ENCODE measurements at regions not wholly inside any gene's neighbourhood (a gene's known extent, or its start where the extent isn't known, plus 50 kb on each side); places are given as distances from the start of the nearest gene placed in this dataset.
A peak's percentile ranks its signal among the peaks of the same experiment; 100 is the strongest.

DNA sequence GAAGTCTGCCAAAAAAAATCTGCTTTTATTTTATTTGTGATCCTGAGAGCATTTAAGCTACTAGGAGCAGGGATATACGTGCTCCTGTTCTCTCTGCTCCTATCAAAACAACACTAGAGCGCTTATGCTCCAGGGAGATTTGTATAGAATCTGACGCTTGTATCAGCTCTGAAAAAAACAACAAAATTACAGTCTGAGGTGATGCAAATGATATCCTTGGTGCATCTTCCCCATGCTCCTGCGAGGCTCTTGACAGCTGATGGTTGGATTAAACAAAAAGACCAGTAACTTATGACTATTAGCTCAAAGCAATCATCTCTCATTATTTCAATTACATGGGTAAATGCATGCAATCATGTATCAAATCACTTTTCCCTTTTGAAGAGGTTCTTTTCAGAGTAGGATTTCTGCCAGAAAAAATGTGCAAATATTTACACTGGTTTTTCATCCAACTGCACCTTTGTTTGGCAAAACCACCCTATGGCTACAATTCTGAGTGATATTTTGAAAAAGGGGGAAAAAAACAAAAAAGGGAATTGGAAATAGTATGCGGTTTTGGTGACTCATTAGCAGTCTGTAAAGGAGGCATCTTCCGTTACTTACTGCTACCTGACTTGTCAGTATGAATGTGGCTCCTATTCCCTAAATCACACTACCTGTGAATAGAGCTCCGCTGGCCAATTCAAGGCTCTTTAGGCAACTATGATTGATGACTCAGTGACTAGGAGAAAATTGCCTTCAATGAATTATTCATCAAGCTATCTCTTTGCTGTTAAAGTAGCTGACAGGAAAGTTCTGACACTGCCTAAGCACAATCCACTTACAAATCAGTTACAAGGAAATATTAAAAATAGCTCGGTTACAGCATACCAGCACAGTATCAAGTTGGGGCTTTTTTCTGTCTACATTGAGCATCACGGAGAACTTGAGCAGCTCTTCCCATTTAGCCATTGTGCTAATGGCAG is 450.0 kb downstream of the FOXG1 start:
- DNase-seq (ENCODE audit: low read depth in 2 of 2): peak in 1 of 2 donors; percentile 42

DNA sequence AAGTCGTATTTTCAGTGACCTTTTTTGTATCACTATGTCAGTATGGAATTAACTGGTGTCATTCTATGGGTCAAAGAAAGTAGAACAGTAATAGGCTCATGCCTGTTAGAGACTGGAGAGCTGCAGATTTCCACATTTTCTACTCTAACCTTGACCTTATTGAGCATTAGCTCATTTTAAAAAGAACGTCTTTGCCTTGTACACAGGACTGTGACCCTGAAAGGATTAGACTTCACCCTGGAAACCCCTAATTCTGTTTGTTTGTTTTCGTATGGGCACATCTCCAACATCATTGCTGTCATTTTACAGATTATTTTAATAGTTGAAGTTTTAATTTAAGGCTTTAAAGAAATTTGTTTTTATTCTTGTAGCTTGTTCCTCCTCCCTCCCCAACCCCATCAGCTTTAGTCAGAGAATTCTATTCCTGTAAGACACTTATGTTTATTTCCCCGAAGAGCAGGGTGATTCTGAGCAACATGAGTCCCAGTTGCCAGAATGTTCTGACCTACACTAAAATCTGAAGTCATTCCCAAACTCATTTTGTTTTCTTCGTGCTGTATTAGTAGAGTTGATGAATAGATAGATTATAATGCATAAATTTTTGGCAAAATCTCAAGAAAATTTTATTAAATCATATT is 451.3 kb downstream of the FOXG1 start:
- DNase-seq (ENCODE audit: low read depth in 2 of 2): no peak

DNA sequence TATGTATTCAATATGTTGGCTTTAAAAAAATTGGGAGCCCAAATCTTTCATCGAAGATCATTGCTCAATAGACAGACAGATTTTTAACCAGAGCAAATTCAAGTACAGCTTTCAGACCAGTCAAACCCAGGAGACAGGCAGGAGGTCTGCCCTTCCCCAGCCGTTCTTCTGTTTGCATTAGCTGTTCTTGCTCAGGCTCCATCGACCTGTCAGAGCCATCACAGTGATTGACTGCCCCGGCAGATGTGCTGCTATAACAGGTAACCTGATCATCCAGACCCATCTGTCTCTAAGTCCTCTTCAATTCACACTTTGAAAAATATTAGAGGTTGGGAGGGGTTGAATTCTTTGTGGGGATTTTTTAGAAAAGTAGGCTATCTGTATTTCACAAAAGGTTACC is 453.5 kb downstream of the FOXG1 start:
- no peak for DNase-seq (ENCODE audit: low read depth in 2 of 2)

DNA sequence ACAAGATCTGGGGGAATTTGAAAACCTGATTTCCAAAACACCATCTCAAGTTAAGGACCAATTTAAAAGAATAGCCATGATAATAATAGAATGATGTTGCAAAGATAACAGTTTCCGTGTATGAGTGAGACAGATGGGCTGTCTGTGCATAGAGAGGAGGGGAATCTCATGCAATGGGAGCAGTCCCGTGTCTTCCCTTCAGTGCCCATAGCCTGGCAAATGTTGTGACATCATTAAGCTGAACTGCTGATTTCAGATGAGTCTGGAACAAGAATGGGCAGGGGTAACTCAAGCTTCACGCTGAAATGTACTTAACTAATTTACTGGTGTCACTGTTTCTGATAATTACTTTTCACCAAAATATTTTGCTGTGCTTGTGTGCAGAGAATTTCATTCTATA is 454.0 kb downstream of the FOXG1 start:
- DNase-seq (ENCODE audit: low read depth in 2 of 2): no peak

DNA sequence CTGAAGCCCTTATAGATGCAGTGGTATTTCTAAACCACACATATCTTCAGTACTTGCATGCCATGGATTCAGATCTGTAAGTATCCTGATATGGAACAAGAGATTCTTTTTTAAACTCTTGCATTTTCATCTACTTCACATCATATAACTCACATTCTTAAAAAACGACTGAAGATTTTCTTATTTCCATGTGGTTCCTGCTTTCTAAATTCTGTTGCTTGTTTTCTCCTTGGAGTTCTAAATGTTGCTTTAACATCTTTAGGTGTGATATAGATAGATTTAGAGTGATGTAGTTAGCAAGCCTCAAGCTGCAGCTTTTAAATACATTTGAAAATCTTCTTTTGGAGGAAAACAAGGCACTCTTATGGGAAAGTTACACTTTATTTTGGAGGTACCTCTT is 455.4 kb downstream of the FOXG1 start:
- no peak for DNase-seq (ENCODE audit: low read depth in 2 of 2)

DNA sequence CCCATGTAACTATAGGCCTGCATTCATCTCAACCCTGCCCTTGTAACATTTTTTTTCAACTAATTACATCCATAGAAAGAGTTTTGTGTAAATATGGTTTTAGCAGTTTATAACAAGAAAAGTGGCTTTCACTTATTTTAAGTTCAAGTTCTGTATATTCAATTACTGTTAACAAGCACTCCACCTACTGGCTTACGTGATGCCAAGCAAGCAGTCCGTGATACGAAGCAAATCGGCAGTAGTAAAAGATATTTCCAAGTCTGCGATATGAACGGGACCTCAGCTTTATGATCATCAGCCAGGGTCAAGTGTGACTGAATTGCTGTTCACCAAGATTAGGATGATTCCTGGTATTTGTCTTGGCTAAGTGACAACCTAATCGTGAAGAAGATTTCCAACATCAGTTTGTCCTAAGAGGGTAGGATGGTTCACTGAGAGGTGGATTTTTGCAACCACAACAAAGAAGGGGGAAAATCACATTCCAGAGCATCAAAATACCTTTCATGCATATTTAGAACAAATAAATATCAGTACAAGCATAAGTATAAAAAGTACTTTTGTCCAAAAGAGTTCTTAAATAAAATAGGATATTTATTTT is 456.2 kb downstream of the FOXG1 start:
- DNase-seq (ENCODE audit: low read depth in 2 of 2): peak; percentile 67 to 78

DNA sequence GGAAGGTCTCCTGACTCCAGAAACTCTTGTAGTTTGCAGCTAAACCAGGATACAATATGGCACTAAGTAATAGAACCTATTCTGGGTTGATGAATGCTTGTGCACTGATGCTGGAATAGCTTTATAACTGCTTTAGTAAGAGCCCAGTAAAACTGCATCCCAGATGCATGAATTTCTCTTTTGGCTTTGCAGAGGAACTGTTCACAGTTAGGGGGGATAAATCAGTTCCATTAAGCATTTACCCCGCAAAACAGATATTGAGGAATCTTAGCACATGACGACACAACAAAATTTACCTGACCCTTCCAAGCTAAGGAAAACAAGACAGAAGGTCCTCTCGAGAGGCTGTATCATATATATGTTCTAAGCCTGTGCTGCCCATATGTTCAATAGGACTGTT is 457.4 kb downstream of the FOXG1 start:
- DNase-seq (ENCODE audit: low read depth in 2 of 2): no peak

DNA sequence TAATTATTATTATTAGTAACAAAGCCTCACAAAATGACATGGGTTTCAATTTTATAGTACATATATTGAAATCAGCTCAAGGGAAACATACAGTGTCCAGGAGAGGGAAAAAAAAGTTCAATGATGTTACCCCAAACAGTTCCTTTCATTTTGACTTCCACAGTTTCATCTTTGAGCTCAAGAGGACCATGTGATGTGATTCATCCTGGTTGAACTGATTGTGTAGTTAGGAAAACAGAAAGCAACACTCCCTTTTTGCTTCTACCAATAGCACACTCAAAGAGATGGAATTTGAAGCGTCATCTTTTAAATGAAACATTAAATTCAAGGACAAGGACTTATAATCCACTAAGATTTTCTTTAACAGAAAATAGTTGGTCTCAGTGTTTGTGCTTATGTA is 461.0 kb downstream of the FOXG1 start:
- DNase-seq (ENCODE audit: low read depth in 2 of 2): peak in 1 of 2 donors; percentile 42

DNA sequence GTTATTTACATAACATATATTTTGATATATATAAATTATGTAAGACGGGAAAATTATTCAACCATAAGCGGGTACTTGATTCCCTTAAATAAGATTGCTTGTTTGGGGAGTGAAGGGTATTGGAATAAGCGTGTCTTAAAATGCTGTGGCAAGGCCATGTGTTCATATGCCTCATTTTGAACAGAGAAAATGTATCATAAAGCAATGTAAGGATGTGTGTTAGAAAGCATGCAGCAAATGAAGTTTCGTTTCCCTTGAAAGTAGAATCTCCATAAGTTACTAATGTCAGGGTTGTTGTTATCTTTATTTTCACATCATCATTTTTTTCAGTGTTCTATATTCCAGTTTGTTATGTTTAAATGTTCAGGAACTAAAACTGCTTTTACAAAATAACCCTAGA is 465.6 kb downstream of the FOXG1 start:
- DNase-seq (ENCODE audit: low read depth in 2 of 2): no peak

DNA sequence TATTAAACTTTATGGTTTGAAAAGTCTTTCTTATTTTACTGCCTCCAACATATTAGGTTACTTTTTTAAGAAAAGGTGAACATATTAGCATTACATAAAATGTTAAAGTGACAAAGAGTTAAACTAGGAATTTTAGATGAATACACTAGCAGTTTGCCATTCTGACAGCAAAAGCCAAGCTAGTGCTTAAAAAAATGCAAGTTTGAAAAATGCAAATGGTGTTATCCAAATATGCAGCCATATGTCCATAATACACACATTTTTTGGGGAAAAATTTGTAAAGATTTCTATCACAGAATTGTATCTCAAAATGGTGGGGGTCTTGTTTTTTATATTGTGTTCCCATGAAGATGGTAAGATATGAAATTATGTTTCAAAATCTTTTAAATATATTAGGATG is 466.1 kb downstream of the FOXG1 start:
- DNase-seq (ENCODE audit: low read depth in 2 of 2): no peak

DNA sequence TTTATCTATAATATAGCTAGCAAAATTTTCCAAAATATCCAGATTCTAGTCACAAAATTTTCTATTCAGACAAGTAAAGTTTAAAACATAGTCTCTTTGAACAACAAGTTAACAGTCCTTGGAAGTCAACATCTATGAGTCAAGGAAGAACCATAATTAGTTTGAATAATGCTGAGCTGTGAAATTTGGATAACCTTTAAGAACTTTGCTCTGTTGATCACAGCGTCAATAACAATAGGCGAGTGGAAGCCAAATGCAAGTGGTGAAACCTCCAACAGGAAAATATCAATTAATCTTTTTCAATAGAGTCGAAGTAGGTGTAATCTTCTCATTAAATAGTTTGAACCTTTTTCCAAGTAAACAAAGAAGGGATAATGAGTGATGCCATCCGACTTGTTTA is 466.6 kb downstream of the FOXG1 start:
- DNase-seq (ENCODE audit: low read depth in 2 of 2): peak; percentile 8 to 50

DNA sequence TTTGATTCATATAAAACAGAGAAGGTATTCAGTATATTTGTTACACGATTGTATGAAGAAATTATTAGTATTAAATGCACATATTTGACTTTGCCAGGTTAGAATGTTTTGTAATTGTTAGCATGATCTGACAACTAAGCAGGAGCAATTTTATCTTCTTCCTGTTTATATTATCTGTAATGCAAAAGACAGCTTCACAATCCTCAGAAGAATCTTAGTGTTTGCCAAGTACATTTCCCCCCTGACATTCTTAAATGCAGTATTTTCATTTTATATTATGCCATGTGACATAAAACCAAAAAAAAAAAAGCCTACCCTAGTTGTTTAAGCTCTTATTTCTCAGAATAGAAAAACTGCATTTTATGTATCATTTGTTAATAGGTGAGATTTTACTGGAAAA is 469.4 kb downstream of the FOXG1 start:
- DNase-seq (ENCODE audit: low read depth in 2 of 2): peak in 1 of 2 donors; percentile 76

DNA sequence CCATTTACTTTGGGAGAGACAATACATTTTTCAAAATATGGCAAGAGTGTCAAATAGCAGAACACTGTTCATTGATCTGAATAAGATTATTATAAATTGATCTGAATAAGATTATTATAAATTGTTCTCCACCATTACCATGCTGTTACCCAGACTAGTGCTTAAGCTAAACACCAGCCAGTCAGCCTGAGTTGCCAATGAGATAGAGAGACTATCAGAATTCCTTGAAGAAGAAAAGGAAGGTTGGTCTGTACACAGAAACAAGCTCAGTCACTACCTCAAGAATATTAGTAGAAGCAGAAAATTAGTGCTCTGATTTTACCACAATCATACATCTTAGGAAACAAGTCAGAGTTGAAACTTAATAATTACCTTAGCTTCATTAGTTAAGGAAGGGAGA is 469.8 kb downstream of the FOXG1 start:
- DNase-seq (ENCODE audit: low read depth in 2 of 2): peak in 1 of 2 donors; percentile 29

DNA sequence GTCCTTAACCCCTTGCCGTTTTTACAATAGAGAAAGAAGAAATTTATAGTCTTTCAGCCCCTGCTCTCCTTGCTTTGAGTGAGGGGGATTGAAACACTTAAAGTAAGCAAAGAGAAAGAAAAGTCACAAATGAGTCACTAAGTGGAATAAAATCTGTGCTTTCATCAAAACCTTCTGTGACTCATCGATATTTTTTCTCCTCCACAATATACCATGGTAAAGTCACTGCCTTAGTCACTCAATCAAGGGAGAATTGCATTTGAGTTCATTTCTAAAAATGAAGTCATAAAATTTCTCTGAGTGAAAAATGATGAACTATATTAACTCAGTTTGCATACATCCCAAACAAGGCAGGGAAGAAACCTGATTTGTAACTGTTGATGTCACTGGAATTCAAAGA is 470.3 kb downstream of the FOXG1 start:
- peak; percentile 33 to 93 for DNase-seq (ENCODE audit: low read depth in 2 of 2)

DNA sequence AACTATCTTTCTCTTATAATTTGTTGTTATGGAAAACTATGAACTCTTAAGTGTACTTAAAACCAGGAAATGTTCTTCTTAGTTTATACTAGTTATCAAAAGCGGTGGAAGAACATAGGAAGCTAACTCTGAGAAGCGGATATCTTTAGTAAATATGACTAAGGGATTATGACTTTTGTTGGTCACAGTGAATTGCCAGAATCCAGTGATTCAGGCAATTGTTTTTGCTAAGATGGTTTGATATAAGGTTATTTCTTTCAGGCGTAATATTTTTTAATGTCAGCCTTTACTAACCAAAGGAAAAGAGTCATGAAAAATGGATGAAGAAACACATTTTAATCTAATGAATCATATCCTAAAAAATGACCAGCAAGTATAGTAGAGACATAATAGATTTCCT is 473.5 kb downstream of the FOXG1 start:
- peak; percentile 45 to 96 for DNase-seq (ENCODE audit: low read depth in 2 of 2)

DNA sequence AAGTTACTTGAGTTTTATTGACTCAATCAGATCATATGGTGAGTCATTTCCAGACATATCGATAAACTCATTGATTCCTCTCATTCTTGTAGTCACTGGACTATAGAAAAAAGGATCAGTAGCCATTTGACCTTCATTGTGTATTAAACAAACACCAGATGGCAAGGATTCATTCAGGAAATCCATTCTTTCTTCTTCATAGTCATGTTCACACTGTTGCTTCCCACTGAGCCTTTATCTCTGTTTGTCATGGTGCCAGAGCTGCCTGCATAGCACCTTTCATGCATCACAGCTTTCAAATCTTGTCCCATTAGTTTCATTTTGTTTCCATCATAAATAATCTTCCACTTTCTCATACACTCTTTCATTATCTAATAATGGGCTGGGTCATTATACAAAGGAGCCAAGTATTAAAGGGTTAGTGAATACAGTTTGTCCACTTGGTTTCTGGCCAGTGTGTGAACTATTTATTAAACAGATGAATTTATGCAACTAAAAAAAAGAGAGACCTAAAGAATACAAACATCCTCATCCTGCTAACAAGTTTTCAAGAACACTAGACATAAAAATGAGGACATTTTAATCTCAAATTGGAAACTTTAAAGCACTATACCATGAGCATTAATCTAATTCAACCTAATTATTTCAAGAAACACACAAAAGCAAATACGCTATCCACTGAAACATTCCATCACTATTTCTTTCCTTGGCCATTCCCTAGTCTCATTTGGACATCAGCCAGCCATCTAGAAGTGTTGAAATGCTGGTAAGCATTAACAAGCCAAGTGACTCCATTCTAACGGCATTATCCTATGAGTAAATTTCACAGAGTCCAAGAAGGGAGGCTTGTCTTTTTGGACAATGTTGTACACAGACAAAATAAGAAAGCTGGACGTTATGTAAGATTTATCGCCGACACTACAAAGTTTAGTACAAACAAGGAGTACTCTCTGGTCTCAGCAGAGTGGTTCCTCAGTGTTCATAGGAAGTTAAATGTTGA is 476.5 kb downstream of the FOXG1 start:
- DNase-seq (ENCODE audit: low read depth in 2 of 2): peak; percentile 61 to 75

DNA sequence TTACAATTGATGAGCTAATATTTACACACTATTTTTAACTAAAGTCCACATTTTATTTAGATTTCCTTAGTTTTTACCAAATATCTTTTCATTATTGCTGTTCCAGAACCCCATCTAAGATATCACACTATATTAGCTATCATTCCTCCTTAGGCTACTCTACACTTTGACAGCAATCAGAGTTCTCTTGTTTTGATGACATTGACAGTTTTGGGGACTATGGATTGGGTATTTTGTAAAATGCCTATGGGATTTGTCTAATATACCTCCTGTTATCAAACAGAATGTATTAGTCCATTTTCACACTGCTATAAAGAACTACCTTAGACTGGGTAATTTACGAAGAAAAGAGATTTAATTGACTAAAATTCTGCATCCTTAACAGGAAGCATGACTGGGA is 489.1 kb downstream of the FOXG1 start:
- DNase-seq (ENCODE audit: low read depth in 2 of 2): no peak

DNA sequence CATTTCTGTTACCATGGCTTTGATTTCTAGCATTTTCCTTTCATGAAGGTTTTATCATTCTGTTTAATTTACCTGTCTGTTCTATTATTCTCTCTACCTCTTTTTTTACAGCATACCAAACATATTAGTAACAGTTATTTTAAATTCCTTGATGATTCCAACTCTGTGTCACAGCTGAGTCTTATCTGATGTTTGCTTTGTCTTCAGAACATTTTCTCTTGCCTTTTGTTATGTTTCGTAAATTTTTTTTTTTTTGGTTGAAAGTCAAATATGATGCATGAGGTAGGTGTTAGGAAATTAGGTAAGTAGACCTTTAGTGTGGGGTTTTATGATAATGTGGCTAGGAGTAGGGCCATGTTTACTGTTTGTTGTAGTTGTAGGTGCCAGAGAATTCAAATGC is 496.4 kb downstream of the FOXG1 start:
- peak in 1 of 2 donors; percentile 16 for DNase-seq (ENCODE audit: low read depth in 2 of 2)

DNA sequence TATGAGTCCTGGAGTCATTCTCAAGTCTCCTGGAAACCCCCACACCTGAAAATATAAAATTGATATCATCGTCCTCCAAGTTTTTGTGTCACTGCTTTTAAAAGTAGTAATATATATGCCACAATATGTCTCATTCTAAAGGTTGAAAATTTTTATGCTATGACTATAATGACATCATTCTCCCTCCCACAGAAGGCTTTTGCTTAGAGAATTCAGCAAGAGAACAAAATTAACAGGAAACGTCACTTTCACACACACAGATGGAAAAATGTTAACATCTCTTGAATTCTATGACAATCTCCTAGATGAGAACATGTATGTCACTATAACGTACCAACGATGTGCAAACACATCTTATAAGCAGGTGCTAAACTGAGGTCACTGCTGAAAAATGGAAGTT is 498.3 kb downstream of the FOXG1 start:
- no peak for DNase-seq (ENCODE audit: low read depth in 2 of 2)

DNA sequence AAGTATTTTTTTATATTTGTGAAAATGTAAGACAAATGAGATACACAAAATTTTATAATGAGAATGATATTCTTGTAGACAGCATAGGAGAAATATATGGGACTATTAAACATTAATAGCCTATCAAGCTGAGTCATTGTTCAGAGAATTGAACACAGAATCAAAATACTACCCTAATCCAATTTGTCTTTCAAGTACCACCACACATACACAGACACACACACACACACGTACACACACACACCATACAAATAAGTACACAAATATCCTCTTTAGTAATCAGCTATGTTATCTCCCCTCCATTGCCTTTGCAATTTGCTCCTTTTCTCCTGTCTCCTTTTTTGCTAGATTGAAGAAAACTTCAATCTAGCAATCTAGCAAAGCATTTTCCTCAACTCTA is 499.3 kb downstream of the FOXG1 start:
- no peak for DNase-seq (ENCODE audit: low read depth in 2 of 2)

DNA sequence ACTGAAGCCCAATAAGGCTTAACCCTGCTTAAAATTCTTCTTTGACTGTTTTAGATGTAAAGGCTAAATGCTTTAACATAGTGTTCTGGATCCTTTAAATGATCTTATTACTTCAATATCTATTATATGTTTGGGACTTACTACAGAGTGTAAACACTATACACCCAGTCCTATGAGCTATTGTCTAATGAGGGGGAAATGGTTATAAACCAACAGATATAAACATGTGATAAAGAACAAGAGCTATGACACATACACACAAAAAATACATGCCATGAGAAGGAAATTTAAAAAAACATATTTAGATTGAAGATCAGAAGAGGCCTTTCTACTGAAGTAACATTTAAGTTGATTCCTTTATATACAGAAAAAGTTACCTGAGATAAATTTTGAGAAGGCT is 505.1 kb downstream of the FOXG1 start:
- peak in 1 of 2 donors; percentile 61 for DNase-seq (ENCODE audit: low read depth in 2 of 2)
